HEK293 (cell line): ENCODE measurements at regions not wholly inside any gene's neighbourhood (a gene's known extent, or its start where the extent isn't known, plus 50 kb on each side); places are given as distances from the start of the nearest gene placed in this dataset.

ENCODE experiments used
- FEZF1 ChIP-seq: fragments of 450-650 bp; formaldehyde crosslinking; IDR thresholded peaks from 2 replicates; pipeline ENCODE4 v1.5.1; 2016; ENCODE audit warnings: missing biosample characterization, missing genetic modification characterization
- ZNF366 ChIP-seq: fragments of 450-650 bp; formaldehyde crosslinking; conservative IDR thresholded peaks from 2 replicates; pipeline ENCODE4 v1.5.1; 2016; ENCODE audit warnings: missing biosample characterization, missing genetic modification characterization
- TF ChIP-seq, protein P1 (sequence below): fragments of 450-650 bp; formaldehyde crosslinking; IDR thresholded peaks from 2 replicates; pipeline ENCODE4 v1.5.1; 2016; ENCODE audit warnings: missing biosample characterization, missing genetic modification characterization
- TF ChIP-seq, protein P2 (sequence below): fragments of 450-650 bp; formaldehyde crosslinking; IDR thresholded peaks from 2 replicates; pipeline ENCODE4 v1.5.1; 2016; ENCODE audit warnings: missing biosample characterization, missing genetic modification characterization
- TF ChIP-seq, protein P3 (sequence below): fragments of 450-650 bp; formaldehyde crosslinking; IDR thresholded peaks from 2 replicates; pipeline ENCODE4 v1.5.1; 2017; ENCODE audit warnings: missing biosample characterization, mild to moderate bottlenecking, missing genetic modification characterization, moderate library complexity
- TF ChIP-seq, protein P4 (sequence below): fragments of 450-650 bp; formaldehyde crosslinking; IDR thresholded peaks from 2 replicates; pipeline ENCODE4 v1.5.1; 2016; ENCODE audit warnings: missing biosample characterization, missing genetic modification characterization

DNA sequence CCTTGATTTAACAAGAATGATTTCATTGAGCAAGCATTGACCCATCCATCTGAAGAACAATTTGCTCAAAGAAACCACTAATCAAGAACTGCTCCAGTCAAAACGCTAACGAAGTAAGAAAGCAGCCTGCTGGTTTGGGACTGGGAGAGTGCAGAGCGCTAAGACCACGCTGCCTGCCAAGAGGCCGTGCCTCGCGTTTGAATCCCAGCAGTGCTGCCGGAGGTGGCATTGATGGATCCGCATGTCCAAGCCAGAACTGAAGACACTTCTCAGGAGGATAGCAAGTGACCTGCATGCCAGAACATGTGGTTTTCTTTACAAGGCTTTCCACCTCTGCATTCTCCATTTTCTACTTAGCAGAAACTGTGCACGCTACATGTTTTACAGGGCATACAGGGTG, 105.2 kb upstream of the FOXC1 start:
- TF ChIP-seq FEZF1 (tag by site-specific recombination) (no peak), ZNF366 (no peak)
- TF ChIP-seq, protein P1, sequence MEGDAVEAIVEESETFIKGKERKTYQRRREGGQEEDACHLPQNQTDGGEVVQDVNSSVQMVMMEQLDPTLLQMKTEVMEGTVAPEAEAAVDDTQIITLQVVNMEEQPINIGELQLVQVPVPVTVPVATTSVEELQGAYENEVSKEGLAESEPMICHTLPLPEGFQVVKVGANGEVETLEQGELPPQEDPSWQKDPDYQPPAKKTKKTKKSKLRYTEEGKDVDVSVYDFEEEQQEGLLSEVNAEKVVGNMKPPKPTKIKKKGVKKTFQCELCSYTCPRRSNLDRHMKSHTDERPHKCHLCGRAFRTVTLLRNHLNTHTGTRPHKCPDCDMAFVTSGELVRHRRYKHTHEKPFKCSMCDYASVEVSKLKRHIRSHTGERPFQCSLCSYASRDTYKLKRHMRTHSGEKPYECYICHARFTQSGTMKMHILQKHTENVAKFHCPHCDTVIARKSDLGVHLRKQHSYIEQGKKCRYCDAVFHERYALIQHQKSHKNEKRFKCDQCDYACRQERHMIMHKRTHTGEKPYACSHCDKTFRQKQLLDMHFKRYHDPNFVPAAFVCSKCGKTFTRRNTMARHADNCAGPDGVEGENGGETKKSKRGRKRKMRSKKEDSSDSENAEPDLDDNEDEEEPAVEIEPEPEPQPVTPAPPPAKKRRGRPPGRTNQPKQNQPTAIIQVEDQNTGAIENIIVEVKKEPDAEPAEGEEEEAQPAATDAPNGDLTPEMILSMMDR (tag by site-specific recombination): no peak
- TF ChIP-seq, protein P2, sequence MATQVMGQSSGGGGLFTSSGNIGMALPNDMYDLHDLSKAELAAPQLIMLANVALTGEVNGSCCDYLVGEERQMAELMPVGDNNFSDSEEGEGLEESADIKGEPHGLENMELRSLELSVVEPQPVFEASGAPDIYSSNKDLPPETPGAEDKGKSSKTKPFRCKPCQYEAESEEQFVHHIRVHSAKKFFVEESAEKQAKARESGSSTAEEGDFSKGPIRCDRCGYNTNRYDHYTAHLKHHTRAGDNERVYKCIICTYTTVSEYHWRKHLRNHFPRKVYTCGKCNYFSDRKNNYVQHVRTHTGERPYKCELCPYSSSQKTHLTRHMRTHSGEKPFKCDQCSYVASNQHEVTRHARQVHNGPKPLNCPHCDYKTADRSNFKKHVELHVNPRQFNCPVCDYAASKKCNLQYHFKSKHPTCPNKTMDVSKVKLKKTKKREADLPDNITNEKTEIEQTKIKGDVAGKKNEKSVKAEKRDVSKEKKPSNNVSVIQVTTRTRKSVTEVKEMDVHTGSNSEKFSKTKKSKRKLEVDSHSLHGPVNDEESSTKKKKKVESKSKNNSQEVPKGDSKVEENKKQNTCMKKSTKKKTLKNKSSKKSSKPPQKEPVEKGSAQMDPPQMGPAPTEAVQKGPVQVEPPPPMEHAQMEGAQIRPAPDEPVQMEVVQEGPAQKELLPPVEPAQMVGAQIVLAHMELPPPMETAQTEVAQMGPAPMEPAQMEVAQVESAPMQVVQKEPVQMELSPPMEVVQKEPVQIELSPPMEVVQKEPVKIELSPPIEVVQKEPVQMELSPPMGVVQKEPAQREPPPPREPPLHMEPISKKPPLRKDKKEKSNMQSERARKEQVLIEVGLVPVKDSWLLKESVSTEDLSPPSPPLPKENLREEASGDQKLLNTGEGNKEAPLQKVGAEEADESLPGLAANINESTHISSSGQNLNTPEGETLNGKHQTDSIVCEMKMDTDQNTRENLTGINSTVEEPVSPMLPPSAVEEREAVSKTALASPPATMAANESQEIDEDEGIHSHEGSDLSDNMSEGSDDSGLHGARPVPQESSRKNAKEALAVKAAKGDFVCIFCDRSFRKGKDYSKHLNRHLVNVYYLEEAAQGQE: no peak
- TF ChIP-seq, protein P3, sequence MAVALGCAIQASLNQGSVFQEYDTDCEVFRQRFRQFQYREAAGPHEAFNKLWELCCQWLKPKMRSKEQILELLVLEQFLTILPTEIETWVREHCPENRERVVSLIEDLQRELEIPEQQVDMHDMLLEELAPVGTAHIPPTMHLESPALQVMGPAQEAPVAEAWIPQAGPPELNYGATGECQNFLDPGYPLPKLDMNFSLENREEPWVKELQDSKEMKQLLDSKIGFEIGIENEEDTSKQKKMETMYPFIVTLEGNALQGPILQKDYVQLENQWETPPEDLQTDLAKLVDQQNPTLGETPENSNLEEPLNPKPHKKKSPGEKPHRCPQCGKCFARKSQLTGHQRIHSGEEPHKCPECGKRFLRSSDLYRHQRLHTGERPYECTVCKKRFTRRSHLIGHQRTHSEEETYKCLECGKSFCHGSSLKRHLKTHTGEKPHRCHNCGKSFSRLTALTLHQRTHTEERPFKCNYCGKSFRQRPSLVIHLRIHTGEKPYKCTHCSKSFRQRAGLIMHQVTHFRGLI (tag by site-specific recombination): no peak
- TF ChIP-seq, protein P4, sequence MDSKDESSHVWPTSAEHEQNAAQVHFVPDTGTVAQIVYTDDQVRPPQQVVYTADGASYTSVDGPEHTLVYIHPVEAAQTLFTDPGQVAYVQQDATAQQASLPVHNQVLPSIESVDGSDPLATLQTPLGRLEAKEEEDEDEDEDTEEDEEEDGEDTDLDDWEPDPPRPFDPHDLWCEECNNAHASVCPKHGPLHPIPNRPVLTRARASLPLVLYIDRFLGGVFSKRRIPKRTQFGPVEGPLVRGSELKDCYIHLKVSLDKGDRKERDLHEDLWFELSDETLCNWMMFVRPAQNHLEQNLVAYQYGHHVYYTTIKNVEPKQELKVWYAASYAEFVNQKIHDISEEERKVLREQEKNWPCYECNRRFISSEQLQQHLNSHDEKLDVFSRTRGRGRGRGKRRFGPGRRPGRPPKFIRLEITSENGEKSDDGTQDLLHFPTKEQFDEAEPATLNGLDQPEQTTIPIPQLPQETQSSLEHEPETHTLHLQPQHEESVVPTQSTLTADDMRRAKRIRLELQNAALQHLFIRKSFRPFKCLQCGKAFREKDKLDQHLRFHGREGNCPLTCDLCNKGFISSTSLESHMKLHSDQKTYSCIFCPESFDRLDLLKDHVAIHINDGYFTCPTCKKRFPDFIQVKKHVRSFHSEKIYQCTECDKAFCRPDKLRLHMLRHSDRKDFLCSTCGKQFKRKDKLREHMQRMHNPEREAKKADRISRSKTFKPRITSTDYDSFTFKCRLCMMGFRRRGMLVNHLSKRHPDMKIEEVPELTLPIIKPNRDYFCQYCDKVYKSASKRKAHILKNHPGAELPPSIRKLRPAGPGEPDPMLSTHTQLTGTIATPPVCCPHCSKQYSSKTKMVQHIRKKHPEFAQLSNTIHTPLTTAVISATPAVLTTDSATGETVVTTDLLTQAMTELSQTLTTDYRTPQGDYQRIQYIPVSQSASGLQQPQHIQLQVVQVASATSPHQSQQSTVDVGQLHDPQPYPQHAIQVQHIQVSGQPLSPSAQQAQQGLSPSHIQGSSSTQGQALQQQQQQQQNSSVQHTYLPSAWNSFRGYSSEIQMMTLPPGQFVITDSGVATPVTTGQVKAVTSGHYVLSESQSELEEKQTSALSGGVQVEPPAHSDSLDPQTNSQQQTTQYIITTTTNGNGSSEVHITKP: no peak
